IMR-90 (cell line): ENCODE measurements at regions not wholly inside any gene's neighbourhood (a gene's known extent, or its start where the extent isn't known, plus 50 kb on each side); places are given as distances from the start of the nearest gene placed in this dataset.

Experiments
- ATAC-seq: fragments of 200-7000 bp; cut with Tn5 transposase; 2 replicates; pipeline ENCODE4 v1.9.1; 2020; ENCODE audit warnings: low read depth, mild to moderate bottlenecking, moderate library complexity
- BruUV-seq: library from RNA; stranded (reverse); fragments of 400-500 nt; replicated peaks from 2 replicates; lab custom pipeline; 2021; lab: Mats Ljungman, UMichigan
- CTCF ChIA-PET: fragments of 300-600 bp; formaldehyde crosslinking; extraction: SDS; loops from one replicate; lab custom pipeline; 2021; ENCODE audit warnings: antibody characterized with exemption; lab: Yijun Ruan, JAX
- POLR2A ChIA-PET: fragments of 300-600 bp; sonication (Branson Sonifier 250); formaldehyde crosslinking; loops from one replicate; lab custom pipeline; 2022; ENCODE audit warnings: antibody characterized with exemption; ENCODE audit not compliant: unreplicated experiment; lab: Charles Lee
- DNase-seq: peaks from one replicate; pipeline ENCODE4 v3.0.0; 2013
- H2AFZ ChIP-seq: replicated peaks from 2 replicates; pipeline ENCODE3; 2013; ENCODE audit warnings: low read length, mild to moderate bottlenecking; ENCODE audit not compliant: poor library complexity
- H2AK5ac ChIP-seq: 2 replicates; pipeline ENCODE4 v1.6.1; 2013; ENCODE audit warnings: low read depth, low read length, inconsistent platforms
- H2AK9ac ChIP-seq: replicated peaks from 2 replicates; pipeline ENCODE3; 2013; ENCODE audit warnings: mild to moderate bottlenecking, low read depth, low read length, moderate library complexity; ENCODE audit not compliant: poor library complexity
- H2BK120ac ChIP-seq: 2 replicates; pipeline ENCODE4 v1.6.1; 2013; ENCODE audit warnings: low read depth, low read length, inconsistent platforms
- H2BK15ac ChIP-seq: 3 replicates; pipeline ENCODE4 v1.6.1; 2013; ENCODE audit warnings: low read depth, low read length, inconsistent platforms
- H2BK20ac ChIP-seq: 2 replicates; pipeline ENCODE4 v1.6.1; 2013; ENCODE audit warnings: low read depth, mild to moderate bottlenecking, inconsistent platforms, low read length, moderate library complexity
- H2BK5ac ChIP-seq: 2 replicates; pipeline ENCODE4 v1.6.1; 2013; ENCODE audit warnings: mild to moderate bottlenecking, low read depth, low read length, inconsistent platforms; ENCODE audit not compliant: poor library complexity, severe bottlenecking
- H3K14ac ChIP-seq: replicated peaks from 2 replicates; pipeline ENCODE4 v1.6.1; 2013; ENCODE audit warnings: low read depth, low read length, inconsistent platforms
- H3K18ac ChIP-seq: 2 replicates; pipeline ENCODE4 v1.6.1; 2013; ENCODE audit warnings: low read depth, low read length, control low read depth
- H3K23ac ChIP-seq: 2 replicates; pipeline ENCODE4 v1.6.1; 2013; ENCODE audit warnings: low read depth, low read length, inconsistent platforms
- H3K27ac ChIP-seq: 2 replicates; pipeline ENCODE4 v1.5.1; 2013; ENCODE audit warnings: mild to moderate bottlenecking, control low read depth, low read length; ENCODE audit not compliant: insufficient read depth
- H3K27me3 ChIP-seq: 2 replicates; pipeline ENCODE4 v1.6.1; 2013; ENCODE audit warnings: low read length; ENCODE audit not compliant: control insufficient read depth, insufficient read depth
- H3K36me3 ChIP-seq: 2 replicates; pipeline ENCODE4 v1.6.1; 2013; ENCODE audit warnings: low read length, mixed read lengths; ENCODE audit not compliant: control insufficient read depth, insufficient read depth
- H3K4ac ChIP-seq: 2 replicates; pipeline ENCODE4 v1.6.1; 2013; ENCODE audit warnings: low read depth, low read length, inconsistent platforms
- H3K4me1 ChIP-seq: 2 replicates; pipeline ENCODE4 v1.6.1; 2013; ENCODE audit warnings: low read length, mixed read lengths; ENCODE audit not compliant: control insufficient read depth, insufficient read depth
- H3K4me2 ChIP-seq: 2 replicates; pipeline ENCODE4 v1.6.1; 2013; ENCODE audit warnings: low read depth, mild to moderate bottlenecking, control low read depth, low read length, moderate library complexity
- H3K4me3 ChIP-seq: 2 replicates; pipeline ENCODE4 v1.5.1; 2013; ENCODE audit warnings: low read depth, mild to moderate bottlenecking, control low read depth, low read length, moderate library complexity; ENCODE audit not compliant: insufficient read depth
- H3K56ac ChIP-seq: 2 replicates; pipeline ENCODE4 v1.6.1; 2013; ENCODE audit warnings: low read length, inconsistent platforms; ENCODE audit not compliant: insufficient read depth; ENCODE audit errors: extremely low read depth
- H3K79me1 ChIP-seq, 2 experiments: 2 replicates each; pipeline ENCODE4 v1.6.1; 2013; ENCODE audit warnings: low read length in 2 of 2, inconsistent platforms in 1 of 2, low read depth in 1 of 2
- H3K9ac ChIP-seq: 2 replicates; pipeline ENCODE4 v1.6.1; 2013; ENCODE audit warnings: low read depth, low read length, control low read depth
- H3K9me1 ChIP-seq: 2 replicates; pipeline ENCODE4 v1.6.1; 2013; ENCODE audit warnings: low read length, inconsistent platforms; ENCODE audit not compliant: insufficient read depth
- H3K9me3 ChIP-seq: 2 replicates; pipeline ENCODE4 v1.6.1; 2013; ENCODE audit warnings: low read length; ENCODE audit not compliant: control insufficient read depth, insufficient read depth
- H4K20me1 ChIP-seq: 2 replicates; pipeline ENCODE4 v1.6.1; 2013; ENCODE audit warnings: low read length, inconsistent platforms; ENCODE audit not compliant: insufficient read depth
- H4K5ac ChIP-seq: 2 replicates; pipeline ENCODE4 v1.6.1; 2013; ENCODE audit warnings: mild to moderate bottlenecking, low read depth, low read length, control low read depth
- H4K8ac ChIP-seq, 2 experiments: 2 replicates each; pipeline ENCODE4 v1.6.1; 2013; ENCODE audit warnings: low read depth in 2 of 2, low read length in 2 of 2, control low read depth in 1 of 2, inconsistent platforms in 1 of 2
- H4K91ac ChIP-seq: 2 replicates; pipeline ENCODE4 v1.6.1; 2013; ENCODE audit warnings: low read depth, low read length, inconsistent platforms; ENCODE audit not compliant: insufficient read depth
- CHD1 ChIP-seq: IDR thresholded peaks from 2 replicates; pipeline ENCODE4 v1.6.1; 2012; ENCODE audit warnings: low read depth, low read length, improper control_type of control experiment
- CTCF ChIP-seq: conservative IDR thresholded peaks from 2 replicates; pipeline ENCODE4 v1.5.1; 2012; ENCODE audit warnings: mild to moderate bottlenecking, low read depth, low read length, improper control_type of control experiment
- RCOR1 ChIP-seq: IDR thresholded peaks from 2 replicates; pipeline ENCODE4 v1.6.1; 2012; ENCODE audit warnings: mild to moderate bottlenecking, low read length, improper control_type of control experiment; ENCODE audit not compliant: insufficient replicate concordance
- SMC3 ChIP-seq: fragments of 150-350 bp; IDR thresholded peaks from 2 replicates; pipeline ENCODE4 v1.6.1; 2016; ENCODE audit warnings: low read depth, mild to moderate bottlenecking, antibody characterized with exemption, low read length, moderate library complexity
- WGBS, 2 experiments: methylation state at CpG; one replicate each; pipeline versions ENCODE4 v1.1.5 to v1.1.7; 2013; ENCODE audit warnings: missing lambda C conversion rate in 2 of 2; ENCODE audit not compliant: insufficient read length in 1 of 2; ENCODE audit errors: extremely low coverage in 2 of 2; 5-methylcytosine and 5-hydroxymethylcytosine counted together
- dilution Hi-C: fragments of 300-500 bp; cut with HindIII; formaldehyde crosslinking; loops from one replicate; pipeline ENCODE4 v1.14.3; 2018; ENCODE audit warnings: low sequenced_read_pairs; ENCODE audit not compliant: unreplicated experiment
- in situ Hi-C: fragments of 300-500 bp; cut with MboI; formaldehyde crosslinking; loops from 3 replicates; pipeline ENCODE4 v1.14.3; 2019; ENCODE audit warnings: low sequenced_read_pairs, inconsistent platforms, mixed read lengths
- intact Hi-C: fragments of 100-400 bp; cut with micrococcal nuclease; formaldehyde crosslinking; loops from 2 replicates; pipeline ENCODE4 v1.10.0; 2022
- TF ChIP-seq, protein P1 (sequence below): fragments of 150-350 bp; IDR thresholded peaks from 2 replicates; pipeline ENCODE4 v1.6.1; 2016; ENCODE audit warnings: low read depth, mild to moderate bottlenecking, low read length, moderate library complexity, borderline replicate concordance

GRCh38 chr21:31530364-31530763 lies 129.1 kb upstream of the SOD1 start:
- no peak overlapping the region for H3K27ac ChIP-seq
- H3K4me1 ChIP-seq: no peaks in the 10 kb centered on the region
- no peak overlapping the region for H2BK120ac ChIP-seq
- no peaks in the 10 kb centered on the region for H3K9me1 ChIP-seq
- ChIA-PET POLR2A (no interaction called here), CTCF (no interaction called here)
- no TSS peak for BruUV-seq
- H3K79me1 ChIP-seq: no peaks in the 10 kb centered on the region
- H3K27me3 ChIP-seq: no peaks in the 10 kb centered on the region
- 8% methylated on average over 2 of the region's 9 CpGs; no CpG with 5 or more reads in 1 of the 2 experiments for WGBS, 2 experiments
- TF ChIP-seq CTCF (no peak), CHD1 (no peak), SMC3 (no peak), RCOR1 (no peak)
- TF ChIP-seq, protein P1, sequence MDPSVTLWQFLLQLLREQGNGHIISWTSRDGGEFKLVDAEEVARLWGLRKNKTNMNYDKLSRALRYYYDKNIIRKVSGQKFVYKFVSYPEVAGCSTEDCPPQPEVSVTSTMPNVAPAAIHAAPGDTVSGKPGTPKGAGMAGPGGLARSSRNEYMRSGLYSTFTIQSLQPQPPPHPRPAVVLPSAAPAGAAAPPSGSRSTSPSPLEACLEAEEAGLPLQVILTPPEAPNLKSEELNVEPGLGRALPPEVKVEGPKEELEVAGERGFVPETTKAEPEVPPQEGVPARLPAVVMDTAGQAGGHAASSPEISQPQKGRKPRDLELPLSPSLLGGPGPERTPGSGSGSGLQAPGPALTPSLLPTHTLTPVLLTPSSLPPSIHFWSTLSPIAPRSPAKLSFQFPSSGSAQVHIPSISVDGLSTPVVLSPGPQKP: no peak
- H3K18ac ChIP-seq: no peak overlapping the region
- no peak overlapping the region for H4K5ac ChIP-seq
- no peak overlapping the region for H3K4me3 ChIP-seq
- H4K91ac ChIP-seq: no peak overlapping the region
- H2BK20ac ChIP-seq: no peak overlapping the region
- no peak overlapping the region for H3K23ac ChIP-seq
- H2AFZ ChIP-seq: no peak overlapping the region
- H2AK5ac ChIP-seq: no peak overlapping the region
- dilution Hi-C loops: no loop called here
- no peak overlapping the region for H3K14ac ChIP-seq
- H3K9me3 ChIP-seq: peaks cover 1% of the 10 kb centered on the region; the same call in 1 of the 2 replicates
- no peak overlapping the region for H2BK5ac ChIP-seq
- no peaks in the 10 kb centered on the region for H4K20me1 ChIP-seq
- no peak overlapping the region for H2BK15ac ChIP-seq
- H2AK9ac ChIP-seq: no peak overlapping the region
- intact Hi-C loops: no loop called here
- H3K36me3 ChIP-seq: no peaks in the 10 kb centered on the region
- H3K56ac ChIP-seq: no peak overlapping the region
- no peak overlapping the region for H3K4ac ChIP-seq
- no peak overlapping the region for H4K8ac ChIP-seq
- H3K4me2 ChIP-seq: no peak overlapping the region
- no peak overlapping the region for H3K9ac ChIP-seq
- no peak for DNase-seq
- in situ Hi-C loops: no loop called here
- no peak for ATAC-seq
